ENCODE measurements at regions not wholly inside any gene's neighbourhood (a gene's known extent, or its start where the extent isn't known, plus 50 kb on each side); places are given as distances from the start of the nearest gene placed in this dataset.

DNA sequence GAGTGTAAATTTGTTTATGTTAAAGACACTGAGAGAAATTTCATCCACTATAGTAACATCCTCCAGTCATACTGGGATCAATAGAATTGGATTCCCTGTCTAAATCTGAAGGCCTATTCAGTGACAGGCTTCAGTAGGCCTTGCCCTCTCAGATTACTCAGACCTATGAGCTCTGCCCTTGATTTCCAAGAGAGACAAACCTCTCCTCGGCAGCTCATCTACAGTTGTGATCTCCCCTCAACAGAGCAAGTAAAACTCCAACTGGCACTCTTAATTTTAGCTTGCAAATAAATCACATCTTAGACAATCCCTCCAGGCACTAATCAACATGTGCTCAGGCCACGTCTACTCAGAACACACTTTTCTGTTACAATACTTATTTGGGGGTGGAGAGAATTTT is 1191.4 kb upstream of the PHF14 start:
- no peaks in the 10 kb centered on the region for H3K9me3 Mint-ChIP-seq (ENCODE audit: unreplicated experiment)
- H3K27ac Mint-ChIP-seq (ENCODE audit: unreplicated experiment), result no peak overlapping the region
- H3K4me3 Mint-ChIP-seq (ENCODE audit: unreplicated experiment), result no peak overlapping the region
- DNase-seq (ENCODE audit: low spot score), result no peak
- TF ChIP-seq, protein P1, sequence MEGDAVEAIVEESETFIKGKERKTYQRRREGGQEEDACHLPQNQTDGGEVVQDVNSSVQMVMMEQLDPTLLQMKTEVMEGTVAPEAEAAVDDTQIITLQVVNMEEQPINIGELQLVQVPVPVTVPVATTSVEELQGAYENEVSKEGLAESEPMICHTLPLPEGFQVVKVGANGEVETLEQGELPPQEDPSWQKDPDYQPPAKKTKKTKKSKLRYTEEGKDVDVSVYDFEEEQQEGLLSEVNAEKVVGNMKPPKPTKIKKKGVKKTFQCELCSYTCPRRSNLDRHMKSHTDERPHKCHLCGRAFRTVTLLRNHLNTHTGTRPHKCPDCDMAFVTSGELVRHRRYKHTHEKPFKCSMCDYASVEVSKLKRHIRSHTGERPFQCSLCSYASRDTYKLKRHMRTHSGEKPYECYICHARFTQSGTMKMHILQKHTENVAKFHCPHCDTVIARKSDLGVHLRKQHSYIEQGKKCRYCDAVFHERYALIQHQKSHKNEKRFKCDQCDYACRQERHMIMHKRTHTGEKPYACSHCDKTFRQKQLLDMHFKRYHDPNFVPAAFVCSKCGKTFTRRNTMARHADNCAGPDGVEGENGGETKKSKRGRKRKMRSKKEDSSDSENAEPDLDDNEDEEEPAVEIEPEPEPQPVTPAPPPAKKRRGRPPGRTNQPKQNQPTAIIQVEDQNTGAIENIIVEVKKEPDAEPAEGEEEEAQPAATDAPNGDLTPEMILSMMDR (IDR thresholded peaks at IDR 0.05; ENCODE audit: unreplicated experiment), result no peak
- H3K36me3 Mint-ChIP-seq (ENCODE audit: low read depth, unreplicated experiment), result no peaks in the 10 kb centered on the region
- no peaks in the 10 kb centered on the region for H3K4me1 Mint-ChIP-seq (ENCODE audit: unreplicated experiment)
- no peaks in the 10 kb centered on the region for H3K27me3 Mint-ChIP-seq (ENCODE audit: unreplicated experiment)

DNA sequence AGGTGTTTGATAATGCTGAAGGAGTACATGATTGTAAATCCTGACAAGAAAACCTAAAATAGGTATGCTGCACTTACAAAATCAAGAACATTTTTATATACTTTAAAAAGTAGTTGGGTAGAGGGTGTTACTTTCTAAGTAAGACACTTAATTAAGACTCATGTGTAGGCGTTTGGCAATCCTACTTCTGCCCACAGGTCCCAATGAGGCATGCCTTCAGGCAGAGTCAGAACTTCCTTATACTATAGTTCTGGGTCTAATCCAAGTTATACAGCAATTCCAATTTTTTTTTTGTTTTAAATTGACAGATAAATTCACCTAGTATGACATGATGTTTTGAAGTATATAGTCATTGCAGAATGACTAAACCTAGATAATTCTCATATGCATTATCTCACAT is 1188.5 kb upstream of the PHF14 start:
- no peak for DNase-seq (ENCODE audit: low spot score)
- Mint-ChIP-seq H3K4me3 (ENCODE audit: unreplicated experiment) (no peak overlapping the region), H3K27me3 (ENCODE audit: unreplicated experiment) (no peaks in the 10 kb centered on the region), H3K4me1 (ENCODE audit: unreplicated experiment) (no peaks in the 10 kb centered on the region), H3K9me3 (ENCODE audit: unreplicated experiment) (no peaks in the 10 kb centered on the region), H3K36me3 (ENCODE audit: low read depth, unreplicated experiment) (no peaks in the 10 kb centered on the region), H3K27ac (ENCODE audit: unreplicated experiment) (no peak overlapping the region)
- TF ChIP-seq, protein P1 (IDR thresholded peaks at IDR 0.05; ENCODE audit: unreplicated experiment), result no peak

DNA sequence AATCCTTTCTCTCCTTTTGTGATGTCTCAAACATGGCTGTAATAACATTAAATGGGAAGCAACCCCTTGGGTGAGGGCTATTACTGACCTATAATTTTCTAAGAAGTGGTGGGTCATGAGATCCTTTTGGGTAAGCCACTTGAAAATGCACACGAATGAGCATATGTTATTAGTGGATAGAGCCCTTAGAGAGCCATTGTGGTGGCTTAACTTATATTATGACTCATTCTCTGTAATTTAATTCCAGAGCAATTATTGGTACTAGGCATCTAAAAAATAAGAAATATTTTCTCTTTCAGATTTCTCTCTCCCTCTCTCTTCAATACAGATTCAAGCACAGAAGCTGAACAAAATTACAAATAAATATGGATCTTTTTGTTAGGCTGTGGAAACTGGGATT is 1177.4 kb upstream of the PHF14 start:
- no peaks in the 10 kb centered on the region for H3K4me1 Mint-ChIP-seq (ENCODE audit: unreplicated experiment)
- no peaks in the 10 kb centered on the region for H3K9me3 Mint-ChIP-seq (ENCODE audit: unreplicated experiment)
- no peak overlapping the region for H3K4me3 Mint-ChIP-seq (ENCODE audit: unreplicated experiment)
- no peaks in the 10 kb centered on the region for H3K27me3 Mint-ChIP-seq (ENCODE audit: unreplicated experiment)
- TF ChIP-seq, protein P1 (IDR thresholded peaks at IDR 0.05; ENCODE audit: unreplicated experiment), result no peak
- H3K36me3 Mint-ChIP-seq (ENCODE audit: low read depth, unreplicated experiment), result no peaks in the 10 kb centered on the region
- no peak for DNase-seq (ENCODE audit: low spot score)
- no peak overlapping the region for H3K27ac Mint-ChIP-seq (ENCODE audit: unreplicated experiment)

DNA sequence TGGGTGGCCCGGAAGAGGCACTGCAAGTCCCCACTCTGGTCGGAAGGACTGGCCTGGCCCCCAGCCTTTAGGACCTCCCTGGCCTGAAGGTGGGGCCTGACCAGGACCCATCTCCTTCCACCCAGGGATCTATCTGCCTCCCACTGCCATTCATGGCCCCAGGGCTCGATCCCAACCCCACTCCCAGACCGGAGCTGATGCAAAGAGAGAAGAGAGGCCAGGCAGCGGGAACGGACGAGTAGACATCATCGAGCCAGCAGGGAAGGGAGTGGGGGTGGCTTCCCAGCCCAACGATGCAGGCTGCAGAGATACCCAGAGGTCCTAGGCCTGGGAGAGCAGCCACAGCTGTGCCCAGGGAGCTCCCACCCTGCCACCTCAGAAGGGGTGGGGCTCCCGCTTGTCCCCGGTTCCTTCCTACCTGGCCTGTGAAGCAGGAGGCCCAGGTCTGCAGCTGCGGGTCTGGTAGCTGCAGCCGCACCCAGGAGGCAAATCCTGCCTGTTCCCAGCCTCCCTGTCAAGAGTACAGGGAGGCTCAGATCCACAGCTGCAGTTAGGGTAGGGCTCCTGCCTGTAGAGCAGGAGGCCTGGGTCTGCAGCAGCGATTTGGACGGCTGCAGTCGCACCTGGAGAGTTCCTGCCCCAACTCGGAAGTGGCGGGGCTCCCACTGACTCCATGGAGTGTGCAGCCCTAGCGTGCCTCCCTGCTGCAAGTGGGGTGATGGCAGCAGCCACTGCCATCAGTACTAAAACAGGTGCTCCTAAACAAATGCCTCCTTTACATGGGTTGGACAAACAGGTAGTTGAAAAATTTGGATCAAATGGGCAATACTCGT is 1151.0 kb upstream of the PHF14 start:
- Mint-ChIP-seq H3K9me3 (ENCODE audit: unreplicated experiment) (no peaks in the 10 kb centered on the region), H3K27me3 (ENCODE audit: unreplicated experiment) (peaks cover 5% of the 10 kb centered on the region), H3K4me1 (ENCODE audit: unreplicated experiment) (no peaks in the 10 kb centered on the region), H3K27ac (ENCODE audit: unreplicated experiment) (no peak overlapping the region), H3K4me3 (ENCODE audit: unreplicated experiment) (no peak overlapping the region), H3K36me3 (ENCODE audit: low read depth, unreplicated experiment) (no peaks in the 10 kb centered on the region)
- DNase-seq (ENCODE audit: low spot score), result no peak
- TF ChIP-seq, protein P1 (IDR thresholded peaks at IDR 0.05; ENCODE audit: unreplicated experiment), result no peak

DNA sequence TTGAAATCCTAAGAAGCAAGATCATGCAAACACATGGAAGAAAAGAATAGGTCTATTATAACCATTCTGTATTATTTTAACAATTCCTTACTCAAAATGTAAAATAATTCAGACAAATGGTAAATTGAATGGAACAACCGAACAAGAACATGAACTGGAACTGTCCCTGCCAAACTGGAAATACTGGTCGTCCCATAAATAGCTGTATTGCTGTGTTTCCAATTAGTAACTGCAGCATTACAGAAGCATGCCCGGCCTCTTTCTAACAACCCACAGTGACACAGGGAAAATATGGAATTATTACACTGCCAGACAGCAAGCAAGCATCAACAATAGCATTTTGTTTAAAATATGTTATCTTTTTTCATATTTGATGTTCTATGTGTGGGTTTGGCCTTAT is 1138.5 kb upstream of the PHF14 start:
- no peaks in the 10 kb centered on the region for H3K9me3 Mint-ChIP-seq (ENCODE audit: unreplicated experiment)
- no peak for DNase-seq (ENCODE audit: low spot score)
- TF ChIP-seq, protein P1 (IDR thresholded peaks at IDR 0.05; ENCODE audit: unreplicated experiment), result no peak
- H3K27ac Mint-ChIP-seq (ENCODE audit: unreplicated experiment), result no peak overlapping the region
- no peaks in the 10 kb centered on the region for H3K27me3 Mint-ChIP-seq (ENCODE audit: unreplicated experiment)
- no peaks in the 10 kb centered on the region for H3K36me3 Mint-ChIP-seq (ENCODE audit: low read depth, unreplicated experiment)
- H3K4me1 Mint-ChIP-seq (ENCODE audit: unreplicated experiment), result no peaks in the 10 kb centered on the region
- no peak overlapping the region for H3K4me3 Mint-ChIP-seq (ENCODE audit: unreplicated experiment)

Measured in endothelial cell (in vitro differentiated cells).